Uterus (tissue), 3 donors: ENCODE measurements at regions not wholly inside any gene's neighbourhood (a gene's known extent, or its start where the extent isn't known, plus 50 kb on each side); places are given as distances from the start of the nearest gene placed in this dataset.

Source experiments
- DNase-seq, 2 donors: peaks; one replicate each; pipeline ENCODE4 v3.0.0-alpha.2; 2019 to 2020
- H3K27ac ChIP-seq, 2 donors: fragments of 200-600 bp; sonication (generic); 1 replicate in 1 of 2; 2 replicates in 1 of 2; pipeline ENCODE4 v1.5.1; 2016 to 2018
- H3K27me3 ChIP-seq, 2 donors: fragments of 200-600 bp; sonication (generic); one replicate each; pipeline ENCODE4 v1.5.1; 2018 to 2019; ENCODE audit warnings: control low read depth in 1 of 2
- H3K36me3 ChIP-seq, 2 donors: fragments of 200-600 bp; sonication (generic); one replicate each; pipeline ENCODE4 v1.5.1; 2019; ENCODE audit warnings: control low read depth in 1 of 2
- H3K4me1 ChIP-seq, 2 donors: fragments of 200-600 bp; sonication (generic); one replicate each; pipeline ENCODE4 v1.5.1; 2018 to 2019; ENCODE audit warnings: control low read depth in 1 of 2
- H3K4me3 ChIP-seq, 2 donors: fragments of 200-600 bp; sonication (generic); 1 replicate in 1 of 2; 2 replicates in 1 of 2; pipeline ENCODE4 v1.5.1; 2018 to 2019; ENCODE audit warnings: mild to moderate bottlenecking in 1 of 2
- H3K9me3 ChIP-seq, 2 donors: fragments of 200-600 bp; sonication (generic); one replicate each; pipeline ENCODE4 v1.5.1; 2019; ENCODE audit warnings: control low read depth in 1 of 2
- POLR2A ChIP-seq, 2 donors: fragments of 450-650 bp; IDR thresholded peaks; one replicate each; pipeline ENCODE4 v1.6.1; 2016; ENCODE audit warnings: antibody characterized with exemption in 2 of 2, mild to moderate bottlenecking in 1 of 2, moderate library complexity in 1 of 2
- intact Hi-C: fragments of 100-400 bp; cut with DNase I; formaldehyde crosslinking; loops from one replicate; pipeline ENCODE4 v1.15.1; 2023; ENCODE audit warnings: low total_unique reads
- TF ChIP-seq, protein P1 (sequence below), 4 experiments: fragments of 200-600 bp in 2 of 4; fragments of 450-650 bp in 2 of 4; sonication (generic) in 2 of 4; IDR thresholded peaks; one replicate each; pipeline ENCODE4 v1.5.1; 2016 to 2019; ENCODE audit warnings: antibody characterized with exemption in 4 of 4, mild to moderate bottlenecking in 2 of 4, moderate library complexity in 1 of 4
- donor health status: DM: yes; HTN: yes; CAD: no.

DNA sequence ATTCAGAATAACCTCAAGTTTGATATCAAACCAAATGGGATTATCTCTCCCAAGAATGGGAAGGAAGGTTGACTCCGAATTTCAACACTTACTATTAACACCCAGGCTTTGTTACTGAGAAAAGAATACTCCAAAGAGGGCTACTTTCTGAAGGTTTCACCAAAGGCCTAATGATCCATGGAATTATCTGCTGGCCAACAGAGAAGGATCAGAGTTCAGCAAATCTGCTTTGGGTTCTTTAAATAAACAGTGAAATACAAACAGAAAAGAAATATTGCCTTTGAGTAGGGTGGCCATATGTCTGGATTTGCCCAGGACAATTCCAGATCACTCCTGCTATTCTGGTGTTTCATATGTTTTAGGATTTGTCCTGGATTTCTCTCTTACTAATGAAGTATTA, 564.5 kb upstream of the PSMD7 start:
- H3K4me1 ChIP-seq, result no peaks in the 10 kb centered on the region
- DNase-seq, result no peak
- intact Hi-C loops, result no loop called here
- no peak for TF ChIP-seq POLR2A (IDR thresholded peaks at IDR 0.05)
- TF ChIP-seq, protein P1, sequence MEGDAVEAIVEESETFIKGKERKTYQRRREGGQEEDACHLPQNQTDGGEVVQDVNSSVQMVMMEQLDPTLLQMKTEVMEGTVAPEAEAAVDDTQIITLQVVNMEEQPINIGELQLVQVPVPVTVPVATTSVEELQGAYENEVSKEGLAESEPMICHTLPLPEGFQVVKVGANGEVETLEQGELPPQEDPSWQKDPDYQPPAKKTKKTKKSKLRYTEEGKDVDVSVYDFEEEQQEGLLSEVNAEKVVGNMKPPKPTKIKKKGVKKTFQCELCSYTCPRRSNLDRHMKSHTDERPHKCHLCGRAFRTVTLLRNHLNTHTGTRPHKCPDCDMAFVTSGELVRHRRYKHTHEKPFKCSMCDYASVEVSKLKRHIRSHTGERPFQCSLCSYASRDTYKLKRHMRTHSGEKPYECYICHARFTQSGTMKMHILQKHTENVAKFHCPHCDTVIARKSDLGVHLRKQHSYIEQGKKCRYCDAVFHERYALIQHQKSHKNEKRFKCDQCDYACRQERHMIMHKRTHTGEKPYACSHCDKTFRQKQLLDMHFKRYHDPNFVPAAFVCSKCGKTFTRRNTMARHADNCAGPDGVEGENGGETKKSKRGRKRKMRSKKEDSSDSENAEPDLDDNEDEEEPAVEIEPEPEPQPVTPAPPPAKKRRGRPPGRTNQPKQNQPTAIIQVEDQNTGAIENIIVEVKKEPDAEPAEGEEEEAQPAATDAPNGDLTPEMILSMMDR (IDR thresholded peaks at IDR 0.05), result no peak
- no peak overlapping the region for H3K4me3 ChIP-seq
- no peaks in the 10 kb centered on the region for H3K27me3 ChIP-seq
- no peak overlapping the region for H3K27ac ChIP-seq
- no peaks in the 10 kb centered on the region for H3K9me3 ChIP-seq
- H3K36me3 ChIP-seq, result no peaks in the 10 kb centered on the region

DNA sequence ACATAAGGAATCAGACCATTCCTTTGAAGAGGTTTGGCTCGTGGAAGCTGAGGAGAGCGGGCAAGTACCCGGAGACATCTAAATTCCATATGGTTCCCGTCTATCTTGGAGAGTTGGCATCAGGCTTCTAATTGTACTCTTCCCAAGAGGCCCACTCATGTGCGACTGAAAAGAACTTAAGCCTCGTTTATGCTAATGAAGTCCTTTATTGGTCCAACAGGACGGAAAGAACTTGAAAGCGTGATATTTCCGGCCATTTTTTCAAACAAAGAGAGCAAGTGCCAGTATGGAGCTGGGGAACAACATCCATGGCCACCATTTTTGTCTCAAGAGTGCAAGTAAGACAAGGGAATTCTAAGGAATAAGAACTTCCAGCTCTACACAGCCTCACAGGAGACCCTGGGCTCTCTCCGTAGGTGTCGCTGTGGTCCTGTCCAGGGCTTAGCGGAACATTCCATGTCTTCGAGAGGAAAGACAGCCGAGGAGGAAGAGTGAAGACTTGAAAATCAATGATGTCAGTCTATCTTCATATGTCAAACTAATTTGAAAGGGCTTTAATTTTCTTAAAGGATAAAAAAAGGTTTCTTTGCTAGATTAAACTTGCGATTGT, 566.0 kb upstream of the PSMD7 start:
- Histone ChIP-seq H3K27ac (no peak overlapping the region), H3K27me3 (no peaks in the 10 kb centered on the region), H3K4me1 (no peaks in the 10 kb centered on the region), H3K36me3 (no peaks in the 10 kb centered on the region), H3K4me3 (no peak overlapping the region), H3K9me3 (no peaks in the 10 kb centered on the region)
- DNase-seq, result no peak
- intact Hi-C loops, result no loop called here
- TF ChIP-seq, protein P1 (IDR thresholded peaks at IDR 0.05), result no peak
- no peak for TF ChIP-seq POLR2A (IDR thresholded peaks at IDR 0.05)

DNA sequence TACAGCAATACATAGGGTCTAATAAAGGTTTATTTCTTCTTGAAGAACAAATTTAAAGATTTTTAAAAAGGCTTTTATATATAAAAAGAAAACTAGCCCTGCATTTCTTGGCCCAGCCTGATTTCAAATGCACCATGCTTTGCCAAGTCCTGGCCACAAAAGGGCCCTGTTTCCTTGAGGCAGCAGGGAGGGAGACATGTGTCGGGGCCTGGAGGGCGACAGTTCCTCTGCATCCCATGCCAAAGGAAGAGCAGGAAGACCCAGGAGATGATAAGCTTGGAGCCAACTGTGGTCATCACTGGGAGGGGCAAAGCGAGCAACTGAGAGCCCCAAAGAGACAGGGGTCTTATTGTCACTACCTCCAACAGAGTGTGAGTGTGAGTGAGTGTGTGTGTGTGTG, 571.5 kb upstream of the PSMD7 start:
- Histone ChIP-seq H3K36me3 (no peaks in the 10 kb centered on the region), H3K4me3 (no peak overlapping the region), H3K9me3 (no peaks in the 10 kb centered on the region), H3K27ac (no peak overlapping the region), H3K4me1 (no peaks in the 10 kb centered on the region), H3K27me3 (no peaks in the 10 kb centered on the region)
- intact Hi-C loops, result no loop called here
- TF ChIP-seq, protein P1 (IDR thresholded peaks at IDR 0.05), result no peak
- no peak for TF ChIP-seq POLR2A (IDR thresholded peaks at IDR 0.05)
- no peak for DNase-seq

DNA sequence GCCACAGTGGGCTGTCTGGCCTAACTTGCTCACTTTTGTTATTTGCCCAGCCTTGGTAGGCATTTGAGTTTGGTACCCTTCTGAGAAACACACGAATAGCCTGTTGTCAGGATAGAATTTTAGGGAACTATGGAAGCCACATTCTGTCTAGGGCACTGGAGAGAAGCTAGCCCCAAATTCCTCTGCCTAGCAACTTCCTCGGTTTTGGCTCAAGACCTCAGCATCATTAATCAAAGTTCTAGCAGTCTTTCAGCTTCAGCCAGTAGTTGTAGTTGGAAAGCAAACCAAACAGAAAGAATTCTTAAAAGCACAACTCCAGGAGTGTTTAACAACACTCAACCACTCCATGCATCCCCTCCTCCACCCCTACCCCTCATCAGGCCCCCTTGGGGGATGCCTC, 572.1 kb upstream of the PSMD7 start:
- DNase-seq, result no peak
- Histone ChIP-seq H3K36me3 (no peaks in the 10 kb centered on the region), H3K27me3 (no peaks in the 10 kb centered on the region), H3K9me3 (no peaks in the 10 kb centered on the region), H3K4me1 (no peaks in the 10 kb centered on the region), H3K4me3 (no peak overlapping the region), H3K27ac (no peak overlapping the region)
- no peak for TF ChIP-seq POLR2A (IDR thresholded peaks at IDR 0.05)
- TF ChIP-seq, protein P1 (IDR thresholded peaks at IDR 0.05), result no peak
- intact Hi-C loops, result no loop called here

DNA sequence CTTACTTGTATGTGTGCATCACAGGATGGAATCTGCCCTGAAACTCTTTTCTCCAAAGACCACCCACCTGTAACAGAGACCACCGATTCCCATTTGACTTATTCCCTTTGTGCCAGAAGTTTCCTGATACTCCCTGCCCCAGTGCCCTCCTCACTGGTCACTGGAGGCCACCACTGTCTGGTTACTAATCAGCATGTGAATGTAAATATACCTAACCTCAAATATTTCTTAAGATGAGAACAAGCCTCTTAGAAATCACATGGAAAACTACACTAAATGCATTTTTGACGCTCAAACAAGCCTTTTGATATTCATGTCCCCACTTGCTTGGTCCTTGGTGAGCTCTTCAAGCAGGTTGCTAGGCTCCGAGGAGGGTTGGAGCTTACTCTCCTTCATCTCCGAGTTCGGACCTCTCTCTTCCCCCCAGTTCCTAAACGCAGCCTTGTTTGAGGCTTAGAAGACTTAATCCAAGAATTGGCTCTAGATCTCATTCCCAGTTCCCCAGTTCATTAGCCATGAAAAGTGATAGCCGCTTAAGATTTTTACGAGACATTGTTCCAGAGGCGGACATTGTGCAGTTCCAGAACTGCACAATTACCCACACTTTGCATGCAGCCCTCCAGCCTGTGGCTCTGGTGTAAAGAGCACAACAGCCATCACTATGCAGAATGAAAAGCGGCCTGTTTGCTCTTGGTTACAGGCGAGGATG, 579.2 kb upstream of the PSMD7 start:
- H3K4me1 ChIP-seq, result no peaks in the 10 kb centered on the region
- no peaks in the 10 kb centered on the region for H3K27me3 ChIP-seq
- no peaks in the 10 kb centered on the region for H3K9me3 ChIP-seq
- TF ChIP-seq POLR2A (IDR thresholded peaks at IDR 0.05), result no peak
- TF ChIP-seq, protein P1 (IDR thresholded peaks at IDR 0.05), result no peak
- H3K4me3 ChIP-seq, result no peak overlapping the region
- H3K36me3 ChIP-seq, result no peaks in the 10 kb centered on the region
- H3K27ac ChIP-seq, result no peak overlapping the region
- intact Hi-C loops, result no loop called here
- no peak for DNase-seq
